ENCODE measurements at regions not wholly inside any gene's neighbourhood (a gene's known extent, or its start where the extent isn't known, plus 50 kb on each side); places are given as distances from the start of the nearest gene placed in this dataset.

DNA sequence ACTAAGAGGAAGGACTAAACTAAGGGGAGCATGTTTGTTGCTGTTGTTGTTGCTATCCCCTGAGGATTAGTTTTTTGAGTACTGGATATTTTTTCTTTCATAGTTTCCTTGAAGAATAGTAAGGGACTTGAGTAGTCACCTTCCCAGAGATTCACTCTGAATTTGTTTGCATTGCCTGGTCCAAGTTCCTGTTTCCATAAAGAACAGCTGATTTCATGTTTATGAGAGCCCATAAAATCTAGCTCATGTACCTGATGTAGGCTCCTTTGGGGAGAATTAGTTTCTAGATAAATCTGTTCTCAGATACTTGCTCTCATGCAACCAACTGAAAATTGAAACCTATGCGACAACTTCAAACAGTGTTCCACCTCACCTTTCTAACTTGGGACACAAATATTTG, 464.4 kb upstream of the MBL2 start:
- no CpG with 5 or more reads among the region's 1 CpG for WGBS (ENCODE audit: insufficient coverage)
- Histone ChIP-seq H3K9ac (ENCODE audit: insufficient read depth, low read length, poor library complexity, severe bottlenecking) (no peak overlapping the region), H4K20me1 (ENCODE audit: insufficient read depth, low read length) (no peaks in the 10 kb centered on the region), H3K4me1 (ENCODE audit: control insufficient read depth in 1 of 2, insufficient read depth in 2 of 2, low read length in 2 of 2) (no peaks in the 10 kb centered on the region), H3K9me3 (replicated peaks in 1 of 2; ENCODE audit: control insufficient read depth in 1 of 2, insufficient read depth in 1 of 2, low read length in 2 of 2) (no peaks in the 10 kb centered on the region), H3K27ac (ENCODE audit: low read depth in 1 of 2, low read length in 2 of 2) (no peak overlapping the region), H3K36me3 (replicated peaks in 1 of 2; ENCODE audit: control insufficient read depth in 1 of 2, insufficient read depth in 2 of 2, low read length in 2 of 2) (no peaks in the 10 kb centered on the region), H2AFZ (ENCODE audit: insufficient read depth, low read depth, low read length, poor library complexity, severe bottlenecking) (no peak overlapping the region), H3K79me2 (ENCODE audit: insufficient read depth, low read length) (no peaks in the 10 kb centered on the region), H3K27me3 (ENCODE audit: control insufficient read depth in 2 of 2, insufficient read depth in 2 of 2, low read length in 2 of 2) (no peaks in the 10 kb centered on the region), H3K4me2 (replicated peaks; ENCODE audit: extremely low read depth, low read length, poor library complexity, severe bottlenecking) (no peak overlapping the region), H3K4me3 (replicated peaks in 1 of 3; ENCODE audit: low read depth in 2 of 3, low read length in 3 of 3) (no peak overlapping the region)
- TF ChIP-seq, protein P1, sequence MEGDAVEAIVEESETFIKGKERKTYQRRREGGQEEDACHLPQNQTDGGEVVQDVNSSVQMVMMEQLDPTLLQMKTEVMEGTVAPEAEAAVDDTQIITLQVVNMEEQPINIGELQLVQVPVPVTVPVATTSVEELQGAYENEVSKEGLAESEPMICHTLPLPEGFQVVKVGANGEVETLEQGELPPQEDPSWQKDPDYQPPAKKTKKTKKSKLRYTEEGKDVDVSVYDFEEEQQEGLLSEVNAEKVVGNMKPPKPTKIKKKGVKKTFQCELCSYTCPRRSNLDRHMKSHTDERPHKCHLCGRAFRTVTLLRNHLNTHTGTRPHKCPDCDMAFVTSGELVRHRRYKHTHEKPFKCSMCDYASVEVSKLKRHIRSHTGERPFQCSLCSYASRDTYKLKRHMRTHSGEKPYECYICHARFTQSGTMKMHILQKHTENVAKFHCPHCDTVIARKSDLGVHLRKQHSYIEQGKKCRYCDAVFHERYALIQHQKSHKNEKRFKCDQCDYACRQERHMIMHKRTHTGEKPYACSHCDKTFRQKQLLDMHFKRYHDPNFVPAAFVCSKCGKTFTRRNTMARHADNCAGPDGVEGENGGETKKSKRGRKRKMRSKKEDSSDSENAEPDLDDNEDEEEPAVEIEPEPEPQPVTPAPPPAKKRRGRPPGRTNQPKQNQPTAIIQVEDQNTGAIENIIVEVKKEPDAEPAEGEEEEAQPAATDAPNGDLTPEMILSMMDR (IDR thresholded peaks at IDR 0.05), result no peak
- no peaks in the 10 kb centered on the region for H3K36me3 Mint-ChIP-seq
- no peak overlapping the region for H3K27ac Mint-ChIP-seq
- H3K4me3 Mint-ChIP-seq, result no peak overlapping the region
- peaks cover 0 to 2% (median 0%) of the 10 kb centered on the region in 3 donors for H3K27me3 Mint-ChIP-seq (ENCODE audit: low read depth in 3 of 3)
- peaks cover 0 to 3% (median 0%) of the 10 kb centered on the region in 7 donors for H3K9me3 Mint-ChIP-seq
- no peak for DNase-seq
- no peaks in the 10 kb centered on the region for H3K4me1 Mint-ChIP-seq
- intact Hi-C loops (cut with micrococcal nuclease), result no loop called here

DNA sequence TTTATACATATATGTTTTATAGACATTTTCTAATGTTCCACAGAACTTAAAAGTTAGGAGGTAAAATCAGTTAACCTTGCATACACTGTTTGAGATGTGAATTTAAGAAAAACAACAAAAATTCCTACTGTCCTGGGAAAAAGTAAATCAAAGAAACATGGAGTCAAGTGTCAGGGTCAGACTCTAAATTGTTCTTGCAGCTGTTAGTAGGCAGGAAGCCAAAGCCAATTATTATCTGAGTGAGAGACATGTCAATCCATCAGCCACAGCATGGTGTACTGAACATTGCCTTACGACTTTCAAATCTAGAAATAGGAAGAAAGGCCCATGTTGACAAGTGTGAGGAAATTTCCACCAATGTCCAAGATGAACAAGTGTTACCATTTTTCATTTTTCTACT, 461.2 kb upstream of the MBL2 start:
- no peak for DNase-seq
- no peak overlapping the region for H3K27ac ChIP-seq (ENCODE audit: low read depth in 1 of 2, low read length in 2 of 2)
- Mint-ChIP-seq H3K36me3 (no peaks in the 10 kb centered on the region), H3K4me1 (no peaks in the 10 kb centered on the region), H3K4me3 (no peak overlapping the region), H3K9me3 (no peaks in the 10 kb centered on the region), H3K27ac (no peak overlapping the region), H3K27me3 (ENCODE audit: low read depth in 3 of 3) (no peaks in the 10 kb centered on the region)
- TF ChIP-seq, protein P1 (IDR thresholded peaks at IDR 0.05), result no peak
- no peak overlapping the region for H2AFZ ChIP-seq (ENCODE audit: insufficient read depth, low read depth, low read length, poor library complexity, severe bottlenecking)
- H3K36me3 ChIP-seq (replicated peaks in 1 of 2; ENCODE audit: control insufficient read depth in 1 of 2, insufficient read depth in 2 of 2, low read length in 2 of 2), result no peaks in the 10 kb centered on the region
- H3K4me1 ChIP-seq (ENCODE audit: control insufficient read depth in 1 of 2, insufficient read depth in 2 of 2, low read length in 2 of 2), result no peaks in the 10 kb centered on the region
- no peak overlapping the region for H3K4me3 ChIP-seq (replicated peaks in 1 of 3; ENCODE audit: low read depth in 2 of 3, low read length in 3 of 3)
- no peaks in the 10 kb centered on the region for H3K27me3 ChIP-seq (ENCODE audit: control insufficient read depth in 2 of 2, insufficient read depth in 2 of 2, low read length in 2 of 2)
- no peak overlapping the region for H3K9ac ChIP-seq (ENCODE audit: insufficient read depth, low read length, poor library complexity, severe bottlenecking)
- no peaks in the 10 kb centered on the region for H4K20me1 ChIP-seq (ENCODE audit: insufficient read depth, low read length)
- no CpG with 5 or more reads among the region's 1 CpG for WGBS (ENCODE audit: insufficient coverage)
- H3K79me2 ChIP-seq (ENCODE audit: insufficient read depth, low read length), result no peaks in the 10 kb centered on the region
- H3K9me3 ChIP-seq (replicated peaks in 1 of 2; ENCODE audit: control insufficient read depth in 1 of 2, insufficient read depth in 1 of 2, low read length in 2 of 2), result no peaks in the 10 kb centered on the region
- no peak overlapping the region for H3K4me2 ChIP-seq (replicated peaks; ENCODE audit: extremely low read depth, low read length, poor library complexity, severe bottlenecking)
- intact Hi-C loops (cut with micrococcal nuclease), result no loop called here
